ENCODE measurements at regions not wholly inside any gene's neighbourhood (a gene's known extent, or its start where the extent isn't known, plus 50 kb on each side); places are given as distances from the start of the nearest gene placed in this dataset.

- TF ChIP-seq, protein P1, sequence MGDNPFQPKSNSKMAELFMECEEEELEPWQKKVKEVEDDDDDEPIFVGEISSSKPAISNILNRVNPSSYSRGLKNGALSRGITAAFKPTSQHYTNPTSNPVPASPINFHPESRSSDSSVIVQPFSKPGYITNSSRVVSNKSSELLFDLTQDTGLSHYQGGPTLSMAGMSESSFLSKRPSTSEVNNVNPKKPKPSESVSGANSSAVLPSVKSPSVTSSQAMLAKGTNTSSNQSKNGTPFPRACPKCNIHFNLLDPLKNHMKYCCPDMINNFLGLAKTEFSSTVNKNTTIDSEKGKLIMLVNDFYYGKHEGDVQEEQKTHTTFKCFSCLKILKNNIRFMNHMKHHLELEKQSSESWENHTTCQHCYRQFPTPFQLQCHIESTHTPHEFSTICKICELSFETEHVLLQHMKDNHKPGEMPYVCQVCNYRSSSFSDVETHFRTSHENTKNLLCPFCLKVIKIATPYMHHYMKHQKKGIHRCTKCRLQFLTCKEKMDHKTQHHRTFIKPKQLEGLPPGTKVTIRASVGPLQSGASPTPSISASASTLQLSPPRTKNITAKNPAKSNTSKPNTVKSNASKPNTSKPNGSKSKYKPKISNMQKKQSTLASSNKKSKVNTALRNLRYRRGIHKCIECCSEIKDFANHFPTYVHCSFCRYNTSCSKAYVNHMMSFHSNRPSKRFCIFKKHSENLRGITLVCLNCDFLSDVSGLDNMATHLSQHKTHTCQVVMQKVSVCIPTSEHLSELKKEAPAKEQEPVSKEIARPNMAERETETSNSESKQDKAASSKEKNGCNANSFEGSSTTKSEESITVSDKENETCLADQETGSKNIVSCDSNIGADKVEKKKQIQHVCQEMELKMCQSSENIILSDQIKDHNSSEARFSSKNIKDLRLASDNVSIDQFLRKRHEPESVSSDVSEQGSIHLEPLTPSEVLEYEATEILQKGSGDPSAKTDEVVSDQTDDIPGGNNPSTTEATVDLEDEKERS (tag by site-specific recombination; IDR thresholded peaks at IDR 0.05): no peak
- no peak for TF ChIP-seq ELK4 (IDR thresholded peaks at IDR 0.05; ENCODE audit: borderline replicate concordance, low read depth, low read length)
- TF ChIP-seq FEZF1 (tag by site-specific recombination; IDR thresholded peaks at IDR 0.05): no peak
- no peak for TF ChIP-seq ZNF169 (tag by site-specific recombination; IDR thresholded peaks at IDR 0.05)
- TF ChIP-seq, protein P2, sequence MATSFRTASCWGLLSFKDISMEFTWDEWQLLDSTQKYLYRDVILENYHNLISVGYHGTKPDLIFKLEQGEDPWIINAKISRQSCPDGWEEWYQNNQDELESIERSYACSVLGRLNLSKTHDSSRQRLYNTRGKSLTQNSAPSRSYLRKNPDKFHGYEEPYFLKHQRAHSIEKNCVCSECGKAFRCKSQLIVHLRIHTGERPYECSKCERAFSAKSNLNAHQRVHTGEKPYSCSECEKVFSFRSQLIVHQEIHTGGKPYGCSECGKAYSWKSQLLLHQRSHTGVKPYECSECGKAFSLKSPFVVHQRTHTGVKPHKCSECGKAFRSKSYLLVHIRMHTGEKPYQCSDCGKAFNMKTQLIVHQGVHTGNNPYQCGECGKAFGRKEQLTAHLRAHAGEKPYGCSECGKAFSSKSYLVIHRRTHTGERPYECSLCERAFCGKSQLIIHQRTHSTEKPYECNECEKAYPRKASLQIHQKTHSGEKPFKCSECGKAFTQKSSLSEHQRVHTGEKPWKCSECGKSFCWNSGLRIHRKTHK (tag by site-specific recombination; IDR thresholded peaks at IDR 0.05): no peak
- TF ChIP-seq TRIM28 (IDR thresholded peaks at IDR 0.05; ENCODE audit: borderline replicate concordance, low read length): no peak
- TF ChIP-seq, protein P3, sequence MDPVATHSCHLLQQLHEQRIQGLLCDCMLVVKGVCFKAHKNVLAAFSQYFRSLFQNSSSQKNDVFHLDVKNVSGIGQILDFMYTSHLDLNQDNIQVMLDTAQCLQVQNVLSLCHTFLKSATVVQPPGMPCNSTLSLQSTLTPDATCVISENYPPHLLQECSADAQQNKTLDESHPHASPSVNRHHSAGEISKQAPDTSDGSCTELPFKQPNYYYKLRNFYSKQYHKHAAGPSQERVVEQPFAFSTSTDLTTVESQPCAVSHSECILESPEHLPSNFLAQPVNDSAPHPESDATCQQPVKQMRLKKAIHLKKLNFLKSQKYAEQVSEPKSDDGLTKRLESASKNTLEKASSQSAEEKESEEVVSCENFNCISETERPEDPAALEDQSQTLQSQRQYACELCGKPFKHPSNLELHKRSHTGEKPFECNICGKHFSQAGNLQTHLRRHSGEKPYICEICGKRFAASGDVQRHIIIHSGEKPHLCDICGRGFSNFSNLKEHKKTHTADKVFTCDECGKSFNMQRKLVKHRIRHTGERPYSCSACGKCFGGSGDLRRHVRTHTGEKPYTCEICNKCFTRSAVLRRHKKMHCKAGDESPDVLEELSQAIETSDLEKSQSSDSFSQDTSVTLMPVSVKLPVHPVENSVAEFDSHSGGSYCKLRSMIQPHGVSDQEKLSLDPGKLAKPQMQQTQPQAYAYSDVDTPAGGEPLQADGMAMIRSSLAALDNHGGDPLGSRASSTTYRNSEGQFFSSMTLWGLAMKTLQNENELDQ (tag by site-specific recombination; IDR thresholded peaks at IDR 0.05; ENCODE audit: low read depth): no peak
Measured at GRCh38 chr4:158322109-158322508, 111.8 kb downstream of the TMEM144 start (continued).

DNA sequence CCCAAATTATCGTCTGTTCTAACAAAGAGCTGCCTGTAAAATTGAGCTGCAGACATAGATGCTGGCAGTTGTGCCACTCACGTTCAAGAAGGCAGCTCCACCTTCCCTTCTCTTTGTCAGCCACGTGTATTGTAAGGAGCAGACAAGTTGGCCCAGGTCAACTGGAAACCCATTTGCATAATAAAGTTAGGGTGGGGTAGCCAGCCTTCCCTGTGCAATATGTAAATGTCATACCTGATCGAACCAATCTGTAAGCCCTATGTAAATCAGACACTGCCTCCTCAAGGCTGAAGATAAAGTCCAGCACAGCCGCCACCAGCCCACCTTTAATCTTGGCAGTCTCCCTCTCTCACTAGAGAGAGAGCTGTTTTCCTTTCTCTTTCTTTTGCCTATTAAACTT is 117.2 kb downstream of the TMEM144 start:
- Histone ChIP-seq H3K36me3 (ENCODE audit: control insufficient read depth in 2 of 2, insufficient read depth in 1 of 2, low read length in 2 of 2) (no peaks in the 10 kb centered on the region), H3K9me3 (ENCODE audit: control insufficient read depth, insufficient read depth, low read depth, low read length) (no peaks in the 10 kb centered on the region), H3K4me3 (ENCODE audit: low read depth, low read length) (no peak overlapping the region), H3K27ac (ENCODE audit: extremely low read depth, low read depth, low read length) (no peak overlapping the region), H3K4me1 (ENCODE audit: control insufficient read depth, insufficient read depth, low read length) (no peaks in the 10 kb centered on the region)
- TF ChIP-seq ZNF561 (tag by site-specific recombination; IDR thresholded peaks at IDR 0.05; ENCODE audit: borderline replicate concordance) (no peak), ZNF174 (tag by site-specific recombination; IDR thresholded peaks at IDR 0.05) (no peak), ZNF585B (tag by site-specific recombination; IDR thresholded peaks at IDR 0.05) (no peak), ZSCAN4 (tag by site-specific recombination; IDR thresholded peaks at IDR 0.05) (no peak), RBAK (tag by site-specific recombination; IDR thresholded peaks at IDR 0.05) (no peak), KLF8 (tag by site-specific recombination; IDR thresholded peaks at IDR 0.05) (no peak), ZNF10 (tag by site-specific recombination; IDR thresholded peaks at IDR 0.05) (no peak)
- TF ChIP-seq, protein P4, sequence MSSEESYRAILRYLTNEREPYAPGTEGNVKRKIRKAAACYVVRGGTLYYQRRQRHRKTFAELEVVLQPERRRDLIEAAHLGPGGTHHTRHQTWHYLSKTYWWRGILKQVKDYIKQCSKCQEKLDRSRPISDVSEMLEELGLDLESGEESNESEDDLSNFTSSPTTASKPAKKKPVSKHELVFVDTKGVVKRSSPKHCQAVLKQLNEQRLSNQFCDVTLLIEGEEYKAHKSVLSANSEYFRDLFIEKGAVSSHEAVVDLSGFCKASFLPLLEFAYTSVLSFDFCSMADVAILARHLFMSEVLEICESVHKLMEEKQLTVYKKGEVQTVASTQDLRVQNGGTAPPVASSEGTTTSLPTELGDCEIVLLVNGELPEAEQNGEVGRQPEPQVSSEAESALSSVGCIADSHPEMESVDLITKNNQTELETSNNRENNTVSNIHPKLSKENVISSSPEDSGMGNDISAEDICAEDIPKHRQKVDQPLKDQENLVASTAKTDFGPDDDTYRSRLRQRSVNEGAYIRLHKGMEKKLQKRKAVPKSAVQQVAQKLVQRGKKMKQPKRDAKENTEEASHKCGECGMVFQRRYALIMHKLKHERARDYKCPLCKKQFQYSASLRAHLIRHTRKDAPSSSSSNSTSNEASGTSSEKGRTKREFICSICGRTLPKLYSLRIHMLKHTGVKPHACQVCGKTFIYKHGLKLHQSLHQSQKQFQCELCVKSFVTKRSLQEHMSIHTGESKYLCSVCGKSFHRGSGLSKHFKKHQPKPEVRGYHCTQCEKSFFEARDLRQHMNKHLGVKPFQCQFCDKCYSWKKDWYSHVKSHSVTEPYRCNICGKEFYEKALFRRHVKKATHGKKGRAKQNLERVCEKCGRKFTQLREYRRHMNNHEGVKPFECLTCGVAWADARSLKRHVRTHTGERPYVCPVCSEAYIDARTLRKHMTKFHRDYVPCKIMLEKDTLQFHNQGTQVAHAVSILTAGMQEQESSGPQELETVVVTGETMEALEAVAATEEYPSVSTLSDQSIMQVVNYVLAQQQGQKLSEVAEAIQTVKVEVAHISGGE (tag by site-specific recombination; conservative IDR thresholded peaks at IDR 0.05; ENCODE audit: low read depth): no peak
- POLR2A ChIA-PET: no interaction called here
- CTCF ChIA-PET: no interaction called here
